C4-2B (cell line): ENCODE measurements at regions not wholly inside any gene's neighbourhood (a gene's known extent, or its start where the extent isn't known, plus 50 kb on each side); places are given as distances from the start of the nearest gene placed in this dataset.

Experiments
- H3K27ac ChIP-seq: fragments of 450-650 bp; 2 replicates; pipeline ENCODE4 v1.5.1; 2017
- ZFX ChIP-seq: fragments of 450-650 bp; IDR thresholded peaks from 2 replicates; pipeline ENCODE4 v1.6.1; 2017
- TF ChIP-seq, protein P1 (sequence below): fragments of 450-650 bp; conservative IDR thresholded peaks from 2 replicates; pipeline ENCODE4 v1.5.1; 2017; ENCODE audit warnings: mild to moderate bottlenecking

DNA sequence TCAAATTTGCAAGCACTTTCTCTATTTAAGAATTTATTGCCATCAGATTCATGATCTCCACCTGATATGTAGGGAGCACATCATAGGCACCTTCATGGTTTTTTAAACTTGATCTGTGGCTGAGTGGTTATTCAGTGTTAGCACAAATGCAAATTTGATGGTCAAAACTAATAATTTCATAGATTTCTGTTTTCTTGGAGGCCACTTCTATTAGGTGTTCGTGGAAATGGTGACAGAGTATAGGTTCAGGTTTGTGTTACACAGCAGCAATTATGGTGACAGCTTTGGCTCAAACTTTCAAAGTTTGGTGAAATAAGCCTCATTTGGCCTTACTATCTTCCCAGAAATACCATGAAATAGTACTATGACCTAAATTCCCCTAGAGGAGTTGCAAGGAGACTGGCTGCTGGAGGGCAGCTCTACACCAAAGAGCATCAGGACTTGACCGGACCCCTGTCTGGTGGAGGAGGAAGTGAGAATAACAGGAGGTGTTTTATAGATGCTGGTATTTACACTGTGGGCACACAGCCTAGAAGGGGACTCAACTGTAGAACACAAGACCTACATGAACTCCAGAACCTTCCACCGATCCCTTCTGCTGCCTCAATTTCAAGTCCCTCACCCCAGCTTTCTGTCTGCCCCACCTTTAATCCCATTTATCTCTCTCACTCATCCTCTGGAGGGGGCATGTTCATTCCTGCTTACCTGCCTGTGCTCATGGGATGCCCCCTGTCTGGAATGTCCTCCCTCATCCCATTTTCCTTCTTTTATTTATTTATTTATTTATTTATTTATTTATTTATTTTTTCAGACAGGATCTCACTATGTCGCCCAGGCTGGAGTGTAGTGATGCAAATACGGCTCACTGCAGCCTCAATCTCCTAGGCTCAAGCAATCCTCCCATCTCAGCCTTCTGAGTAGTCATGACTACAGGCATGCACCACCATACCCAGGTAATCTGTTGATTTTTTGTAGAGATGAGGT lies 132.9 kb upstream of the SIX2 start:
- TF ChIP-seq ZFX = no peak
- TF ChIP-seq, protein P1, sequence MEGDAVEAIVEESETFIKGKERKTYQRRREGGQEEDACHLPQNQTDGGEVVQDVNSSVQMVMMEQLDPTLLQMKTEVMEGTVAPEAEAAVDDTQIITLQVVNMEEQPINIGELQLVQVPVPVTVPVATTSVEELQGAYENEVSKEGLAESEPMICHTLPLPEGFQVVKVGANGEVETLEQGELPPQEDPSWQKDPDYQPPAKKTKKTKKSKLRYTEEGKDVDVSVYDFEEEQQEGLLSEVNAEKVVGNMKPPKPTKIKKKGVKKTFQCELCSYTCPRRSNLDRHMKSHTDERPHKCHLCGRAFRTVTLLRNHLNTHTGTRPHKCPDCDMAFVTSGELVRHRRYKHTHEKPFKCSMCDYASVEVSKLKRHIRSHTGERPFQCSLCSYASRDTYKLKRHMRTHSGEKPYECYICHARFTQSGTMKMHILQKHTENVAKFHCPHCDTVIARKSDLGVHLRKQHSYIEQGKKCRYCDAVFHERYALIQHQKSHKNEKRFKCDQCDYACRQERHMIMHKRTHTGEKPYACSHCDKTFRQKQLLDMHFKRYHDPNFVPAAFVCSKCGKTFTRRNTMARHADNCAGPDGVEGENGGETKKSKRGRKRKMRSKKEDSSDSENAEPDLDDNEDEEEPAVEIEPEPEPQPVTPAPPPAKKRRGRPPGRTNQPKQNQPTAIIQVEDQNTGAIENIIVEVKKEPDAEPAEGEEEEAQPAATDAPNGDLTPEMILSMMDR = no peak
- H3K27ac ChIP-seq = no peak overlapping the region

DNA sequence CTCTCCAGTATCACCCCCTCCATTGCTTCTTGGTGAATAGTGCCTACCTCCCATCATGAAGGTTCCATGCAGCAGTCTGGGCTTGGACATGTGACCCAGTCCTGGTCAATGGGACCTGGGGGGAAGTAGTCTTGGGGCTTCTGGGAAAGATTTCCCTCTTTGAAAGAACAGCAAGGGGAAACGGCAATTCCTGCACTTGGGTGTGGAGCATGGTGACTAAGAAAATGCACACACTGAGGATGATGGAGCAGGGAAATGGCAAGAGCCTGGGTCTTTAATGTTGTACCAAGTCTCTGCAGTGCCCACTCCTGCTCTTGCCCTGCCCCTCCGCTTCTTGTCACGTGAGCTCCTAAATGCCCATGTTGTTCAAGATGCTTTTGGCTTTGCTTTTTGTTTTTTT lies 131.4 kb upstream of the SIX2 start:
- TF ChIP-seq ZFX = no peak
- TF ChIP-seq, protein P1 = no peak
- no peak overlapping the region for H3K27ac ChIP-seq

DNA sequence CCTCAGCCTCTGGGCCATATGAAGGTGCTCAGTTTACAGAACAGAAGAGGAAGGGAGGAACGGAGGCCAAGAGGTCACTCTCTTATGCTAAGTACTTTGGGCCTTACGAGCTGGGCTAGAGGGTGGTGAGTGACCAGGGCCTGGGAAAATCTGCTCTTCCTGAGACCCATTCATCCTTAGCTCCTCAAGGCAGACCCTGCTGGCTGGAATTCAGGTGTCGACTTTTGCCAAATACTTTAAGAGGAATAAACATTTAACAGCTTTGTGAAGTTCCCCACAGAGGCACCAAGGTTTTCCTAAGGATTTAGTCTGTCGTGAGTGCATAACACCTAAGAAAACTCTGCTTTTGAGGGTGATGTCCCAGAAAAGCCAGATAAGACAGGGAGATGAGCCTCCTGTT lies 129.7 kb upstream of the SIX2 start:
- TF ChIP-seq, protein P1 = no peak
- no peak for TF ChIP-seq ZFX

DNA sequence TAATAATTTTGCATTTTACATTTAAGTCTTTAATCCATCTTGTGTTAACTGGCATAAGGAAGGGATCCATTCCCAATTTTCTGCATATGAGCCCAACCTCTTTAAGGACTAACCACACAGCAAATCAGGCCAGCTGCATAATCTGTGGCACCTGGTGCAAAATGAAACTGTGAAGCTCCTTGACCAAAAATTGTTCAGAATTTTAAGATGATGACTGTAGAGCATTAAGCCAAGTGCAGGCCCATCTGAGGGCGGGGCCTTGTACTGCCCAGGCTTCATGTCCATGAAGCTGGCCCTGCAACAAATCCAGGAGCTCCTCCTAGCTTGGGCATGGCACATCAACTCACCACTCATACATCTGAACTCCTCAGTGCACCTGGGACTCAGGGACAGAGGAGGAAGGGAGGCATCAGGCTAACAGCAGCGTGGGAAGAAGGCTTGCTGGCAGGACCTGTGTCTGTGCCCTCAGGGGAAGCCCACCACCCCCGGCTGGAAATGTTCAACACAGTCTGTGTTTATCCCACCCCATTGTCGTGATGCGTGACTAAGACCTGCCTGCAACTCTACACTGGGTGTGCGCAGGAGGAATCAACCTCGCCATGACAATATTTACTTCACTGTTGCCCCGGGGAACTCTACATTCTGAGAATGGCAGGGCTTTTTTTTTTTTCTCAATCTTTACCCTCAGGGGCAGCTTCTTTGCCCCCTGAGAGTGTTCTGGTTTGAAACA lies 128.9 kb upstream of the SIX2 start:
- no peak overlapping the region for H3K27ac ChIP-seq
- TF ChIP-seq, protein P1 = no peak
- TF ChIP-seq ZFX = no peak

More for the DNA sequence above, 129.7 kb upstream of the SIX2 start:
- no peak overlapping the region for H3K27ac ChIP-seq

DNA sequence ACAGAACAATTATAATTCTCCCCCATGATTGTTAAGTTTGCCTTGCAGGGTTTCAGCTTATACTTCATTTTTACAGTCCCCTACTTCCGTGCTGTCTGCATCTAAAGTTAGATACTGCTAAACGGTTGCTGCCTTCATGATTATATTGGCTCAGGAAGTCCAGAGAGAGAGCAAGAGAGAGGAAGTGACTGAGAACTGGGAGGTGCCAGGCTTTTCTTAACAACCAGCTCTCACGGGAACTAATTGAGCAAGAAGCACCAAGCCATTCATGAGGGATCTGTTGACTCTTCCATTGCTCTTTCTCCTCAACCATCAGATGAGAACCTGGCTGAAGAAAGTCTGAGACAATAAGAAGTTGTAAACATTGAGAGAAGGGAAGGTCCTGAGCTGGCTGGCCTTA lies 125.5 kb upstream of the SIX2 start:
- no peak overlapping the region for H3K27ac ChIP-seq
- TF ChIP-seq ZFX = no peak
- TF ChIP-seq, protein P1 = no peak

DNA sequence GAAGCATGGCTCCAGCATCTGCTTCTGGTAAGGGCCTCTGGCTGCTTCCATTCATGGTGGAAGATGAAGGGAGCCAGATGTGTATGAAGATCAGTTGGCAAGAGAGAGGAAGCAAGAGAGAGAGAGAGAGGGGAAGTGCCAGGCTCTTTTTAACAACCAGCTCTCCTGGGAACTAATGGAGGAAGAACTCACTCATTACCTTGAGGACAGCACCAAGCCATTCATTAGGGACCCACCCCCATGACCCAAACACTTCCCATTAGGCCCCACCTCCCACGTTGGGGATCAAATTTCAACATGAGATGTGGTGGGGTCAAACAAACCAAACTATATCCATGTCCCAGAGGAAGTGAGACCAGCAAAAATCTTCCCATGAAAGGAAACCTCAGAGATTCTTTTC lies 124.8 kb upstream of the SIX2 start:
- TF ChIP-seq ZFX = no peak
- TF ChIP-seq, protein P1 = no peak

DNA sequence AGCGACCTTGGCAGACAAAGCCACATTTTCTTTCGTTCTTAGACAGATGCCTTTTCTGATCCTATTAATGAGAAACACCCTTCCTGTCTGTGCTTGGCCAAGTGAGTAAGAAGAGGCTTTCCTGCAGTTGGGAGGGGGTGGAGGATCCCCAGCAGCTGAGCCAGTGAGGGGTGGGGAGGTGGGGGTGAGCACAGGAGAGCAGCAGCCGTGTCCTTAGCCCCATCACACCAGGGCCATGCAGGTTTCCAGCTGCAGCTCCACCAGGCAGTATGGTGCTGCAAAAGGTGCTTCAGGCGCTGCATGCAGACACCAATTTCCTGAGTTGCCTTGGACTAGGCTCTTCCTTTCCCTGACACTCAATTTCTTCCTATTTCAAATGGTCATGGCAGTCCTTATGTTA lies 123.3 kb upstream of the SIX2 start:
- TF ChIP-seq, protein P1 = no peak
- TF ChIP-seq ZFX = no peak
- no peak overlapping the region for H3K27ac ChIP-seq

More for the DNA sequence above, 124.8 kb upstream of the SIX2 start:
- H3K27ac ChIP-seq = no peak overlapping the region
